Pancreas (tissue), 10 donors: ENCODE measurements at regions not wholly inside any gene's neighbourhood (a gene's known extent, or its start where the extent isn't known, plus 50 kb on each side); places are given as distances from the start of the nearest gene placed in this dataset.

Experiments used
- ATAC-seq, 4 donors: fragments of 200-7000 bp; cut with Tn5 transposase; one replicate each; pipeline versions ENCODE4 v1.8.0 to v1.9.1; 2020; ENCODE audit warnings: mild to moderate bottlenecking in 4 of 4, moderate library complexity in 4 of 4
- DNase-seq, 6 donors: peaks; one replicate each; pipeline ENCODE4 v3.0.0-alpha.2; 2020
- FAIRE-seq: peaks from 2 replicates; lab custom pipeline; 2012; peaks lifted over from hg19 to GRCh38; lab: Jason Lieb, UNC
- H3K27ac ChIP-seq, 4 donors: fragments of 200-600 bp; sonication (generic); 1 replicate in 3 of 4; 2 replicates in 1 of 4; pipeline versions ENCODE4 v1.5.0 to v1.8.0; 2020
- H3K27me3 ChIP-seq, 4 donors: fragments of 200-600 bp; one replicate each; pipeline ENCODE4 v1.8.0; 2021
- H3K36me3 ChIP-seq, 3 donors: fragments of 200-600 bp; sonication (generic) in 1 of 3; one replicate each; pipeline versions ENCODE4 v1.5.0 to v1.8.0; 2020 to 2021
- H3K4me1 ChIP-seq, 3 donors: fragments of 200-600 bp; one replicate each; pipeline ENCODE4 v1.8.0; 2021
- H3K4me3 ChIP-seq, 4 donors: fragments of 200-600 bp; sonication (generic) in 2 of 4; one replicate each; pipeline versions ENCODE4 v1.5.0 to v1.8.0; 2020 to 2021
- H3K9me3 ChIP-seq, 4 donors: fragments of 200-600 bp; one replicate each; pipeline ENCODE4 v1.8.0; 2021
- CTCF ChIP-seq, 4 donors: fragments of 200-600 bp; sonication (generic) in 3 of 4; IDR thresholded peaks; one replicate each; pipeline versions ENCODE4 v1.5.0 to v1.8.0; 2021; ENCODE audit warnings: antibody characterized with exemption in 4 of 4
- WGBS, 2 donors: extraction: QIAGEN DNeasy Blood & Tissue Kit; methylation state at CpG; one replicate each; pipeline ENCODE4 v1.1.7; 2013; 5-methylcytosine and 5-hydroxymethylcytosine counted together
- intact Hi-C, 3 donors: fragments of 100-400 bp; cut with DNase I; formaldehyde crosslinking; loops; one replicate each; pipeline versions ENCODE4 v1.11.1 to v1.14.2; 2022
- donor health status: healthy with polysubstance abuse.
- donor health status: DM: no; HTN: no; CAD: no; lungs with moderate emphysema.
- donor health status: DM: no; HTN: no; CAD: no.
- donor health status: control.
- donor health status: control.
- donor health status: Bipolar disorder and iron deficiency.
- donor health status: DM: yes; HTN: yes; CAD: no.
- donor health status: DM: no; HTN: no; CAD: no.
- donor health status: DM: no; HTN: no; CAD: no.
- donor health status: DM: yes; HTN: yes; CAD: no.

GRCh38 chr3:67076607-67077006, 78.5 kb downstream of the KBTBD8 start:
- ATAC-seq = no peak
- Histone ChIP-seq H3K27ac (no peak overlapping the region), H3K4me1 (no peaks in the 10 kb centered on the region), H3K9me3 (no peaks in the 10 kb centered on the region), H3K27me3 (no peaks in the 10 kb centered on the region), H3K36me3 (no peaks in the 10 kb centered on the region), H3K4me3 (no peak overlapping the region)
- TF ChIP-seq CTCF (IDR thresholded peaks at IDR 0.05) = no peak
- no peak for FAIRE-seq
- 49 to 57% methylated on average over 2 of the region's 2 CpGs for WGBS, 2 donors
- intact Hi-C loops = no loop called here
- no peak for DNase-seq

DNA sequence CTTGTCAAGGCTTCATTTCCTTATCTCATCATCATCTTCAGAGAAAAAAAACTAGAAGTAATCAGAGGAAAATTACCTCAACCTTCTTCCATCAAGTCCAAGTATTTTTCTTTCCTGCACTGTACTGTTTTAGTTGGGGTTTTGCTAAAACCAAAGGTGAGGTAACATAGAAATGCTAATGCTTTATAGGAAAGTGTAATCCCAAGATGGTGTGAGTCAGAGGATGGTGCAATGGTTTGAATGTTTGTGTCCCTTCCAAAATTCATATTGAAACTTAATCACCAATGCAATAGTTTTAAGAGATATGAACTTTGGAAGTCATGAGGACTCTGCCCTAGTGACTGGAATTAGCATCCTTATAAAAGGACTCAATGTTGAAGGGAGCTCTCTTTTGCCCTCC, 79.5 kb downstream of the KBTBD8 start:
- Histone ChIP-seq H3K4me1 (no peaks in the 10 kb centered on the region), H3K27ac (no peak overlapping the region), H3K36me3 (no peaks in the 10 kb centered on the region), H3K4me3 (no peak overlapping the region), H3K27me3 (no peaks in the 10 kb centered on the region), H3K9me3 (no peaks in the 10 kb centered on the region)
- no peak for TF ChIP-seq CTCF (IDR thresholded peaks at IDR 0.05)
- DNase-seq = no peak
- intact Hi-C loops = no loop called here
- ATAC-seq = no peak
- no peak for FAIRE-seq

GRCh38 chr3:67082533-67083024, 84.5 kb downstream of the KBTBD8 start:
- FAIRE-seq = no peak
- intact Hi-C loops = no loop called here

GRCh38 chr3:67083277-67083676, 85.2 kb downstream of the KBTBD8 start:
- no peak for TF ChIP-seq CTCF (IDR thresholded peaks at IDR 0.05)
- DNase-seq = no peak
- intact Hi-C loops = no loop called here
- Histone ChIP-seq H3K27ac (no peak overlapping the region), H3K36me3 (no peaks in the 10 kb centered on the region), H3K4me1 (no peaks in the 10 kb centered on the region), H3K27me3 (no peaks in the 10 kb centered on the region), H3K4me3 (no peak overlapping the region), H3K9me3 (no peaks in the 10 kb centered on the region)
- WGBS, 2 donors = 48 to 68% methylated on average over 1 of the region's 1 CpG
- ATAC-seq = no peak
- FAIRE-seq = no peak

More at GRCh38 chr3:67082533-67083024, 84.5 kb downstream of the KBTBD8 start:
- no peak overlapping the region for H3K4me3 ChIP-seq
- no peaks in the 10 kb centered on the region for H3K9me3 ChIP-seq
- DNase-seq (no peak), ATAC-seq (no peak)
- WGBS, 2 donors = 81 to 86% methylated on average over 4 of the region's 4 CpGs
- H3K4me1 ChIP-seq = no peaks in the 10 kb centered on the region
- H3K36me3 ChIP-seq = no peaks in the 10 kb centered on the region
- no peak for TF ChIP-seq CTCF (IDR thresholded peaks at IDR 0.05)
- H3K27ac ChIP-seq = no peak overlapping the region
- no peaks in the 10 kb centered on the region for H3K27me3 ChIP-seq

DNA sequence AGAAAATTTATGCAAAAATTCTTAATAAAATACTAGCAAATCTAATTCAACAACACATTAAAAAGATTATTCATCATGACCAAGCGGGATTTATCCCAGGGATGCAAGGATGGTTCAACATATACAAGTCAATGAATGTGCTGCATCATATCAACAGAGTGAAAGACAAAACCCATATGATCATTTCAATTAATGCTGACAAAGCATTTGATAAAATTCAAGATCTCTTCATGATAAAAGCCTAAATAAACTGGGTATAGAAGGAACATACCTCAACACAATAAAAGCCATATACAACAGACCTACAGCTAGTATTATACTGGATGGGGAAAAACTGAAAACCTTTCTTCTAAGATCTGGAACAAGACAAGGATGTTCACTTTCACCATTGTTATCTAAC, 89.7 kb downstream of the KBTBD8 start:
- FAIRE-seq = no peak
- H3K27me3 ChIP-seq = no peaks in the 10 kb centered on the region
- ATAC-seq = no peak
- intact Hi-C loops = no loop called here
- no peaks in the 10 kb centered on the region for H3K9me3 ChIP-seq
- TF ChIP-seq CTCF (IDR thresholded peaks at IDR 0.05) = no peak
- no peak overlapping the region for H3K4me3 ChIP-seq
- H3K4me1 ChIP-seq = no peaks in the 10 kb centered on the region
- DNase-seq = no peak
- no peaks in the 10 kb centered on the region for H3K36me3 ChIP-seq
- WGBS, 2 donors = 84 to 95% methylated on average over 1 of the region's 1 CpG
- H3K27ac ChIP-seq = no peak overlapping the region
